HL-60/S4 treated with retinoic acid at 250 ng/mL for 4 days and 3 days (cell line): ENCODE measurements at regions not wholly inside any gene's neighbourhood (a gene's known extent, or its start where the extent isn't known, plus 50 kb on each side); places are given as distances from the start of the nearest gene placed in this dataset.
"Not testable (repeated sequence)": the region's sequence is repeated elsewhere in the genome, so short reads cannot be mapped to it uniquely, and the experiment has no call there.

Experiments used
- in situ Hi-C: fragments of 300-500 bp; cut with MboI; formaldehyde crosslinking; loops from 2 replicates; pipeline ENCODE4 v1.7.0; 2022; ENCODE audit warnings: low sequenced_read_pairs

- in situ Hi-C loops = no loop called here
These were observed 248.6 kb downstream of the RPLP1 start for GRCh38 chr15:69701198-69701597.

- in situ Hi-C loops = no loop called here
These were observed 251.0 kb downstream of the RPLP1 start for GRCh38 chr15:69703532-69704187.

DNA sequence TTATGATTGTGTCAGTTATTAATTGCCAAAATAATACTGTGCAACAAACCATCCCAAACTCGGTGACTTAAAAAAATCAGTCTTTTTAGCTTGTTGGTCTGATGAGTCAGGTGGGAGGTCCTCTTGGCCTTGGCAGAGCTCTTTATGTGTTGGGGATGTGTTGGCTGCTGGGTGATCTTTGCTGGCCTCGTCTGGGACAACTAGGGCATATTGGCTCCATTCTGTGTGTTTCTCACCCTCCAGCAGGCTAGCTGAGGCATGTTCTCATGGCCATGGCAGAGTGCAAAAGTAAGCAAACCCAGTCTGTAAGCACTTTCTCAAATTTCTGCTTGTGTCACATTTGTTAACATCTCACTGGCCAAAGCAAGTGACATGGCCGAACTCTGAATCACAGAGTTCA is 251.6 kb downstream of the RPLP1 start:
- in situ Hi-C loops = no loop called here

DNA sequence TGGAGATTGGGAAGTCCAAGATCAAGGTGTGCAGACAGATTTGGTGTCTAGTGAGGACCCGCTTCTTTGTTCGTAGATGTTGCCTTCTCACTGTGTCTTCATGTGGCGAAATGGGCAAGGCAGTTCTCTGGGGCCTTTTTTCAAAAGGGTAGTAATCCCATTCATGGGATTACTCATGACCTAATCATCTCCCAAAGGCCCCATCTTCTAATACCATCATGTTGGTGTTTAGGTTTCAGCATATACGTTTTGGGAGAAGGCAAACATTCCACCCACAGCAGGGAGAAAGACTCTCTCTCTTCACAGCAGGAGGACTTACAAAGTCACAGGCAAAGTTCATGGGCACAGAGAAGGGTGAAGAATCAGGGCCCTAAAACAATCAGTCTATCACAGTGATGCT is 252.1 kb downstream of the RPLP1 start:
- in situ Hi-C loops = no loop called here

DNA sequence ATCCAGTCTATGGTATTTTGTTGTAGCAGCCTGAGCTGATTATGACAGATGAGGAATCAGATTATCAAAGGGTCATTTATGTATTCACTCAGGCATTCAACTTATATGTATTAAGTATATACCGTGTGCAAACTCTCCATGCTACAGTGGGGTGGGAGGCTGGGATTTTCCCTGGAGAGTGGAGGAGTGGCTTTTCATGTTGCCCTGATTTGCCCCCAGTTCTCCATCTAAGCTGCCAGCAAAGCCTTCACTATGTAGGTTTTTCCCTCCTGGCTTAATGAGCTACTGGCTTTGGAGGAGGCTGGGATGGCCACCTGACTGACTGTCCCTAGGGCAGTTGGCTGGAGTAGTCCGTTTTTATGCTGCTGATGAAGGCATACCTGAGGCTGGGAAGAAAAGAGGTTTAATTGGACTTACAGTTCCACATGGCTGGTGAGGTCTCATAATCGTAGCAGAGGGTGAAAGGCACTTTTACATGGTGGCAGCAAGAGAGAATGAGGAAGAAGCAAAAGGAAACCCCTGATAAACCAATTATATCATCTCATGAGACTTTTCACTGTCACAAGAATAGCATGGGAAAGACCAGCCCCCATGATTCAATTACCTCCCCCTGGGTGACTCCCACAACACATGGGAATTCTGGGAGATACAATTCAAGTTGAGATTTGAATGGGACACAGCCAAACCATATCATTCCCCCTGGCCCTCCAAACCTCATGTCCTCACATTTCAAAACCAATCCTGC is 253.9 kb downstream of the RPLP1 start:
- in situ Hi-C loops = no loop called here

DNA sequence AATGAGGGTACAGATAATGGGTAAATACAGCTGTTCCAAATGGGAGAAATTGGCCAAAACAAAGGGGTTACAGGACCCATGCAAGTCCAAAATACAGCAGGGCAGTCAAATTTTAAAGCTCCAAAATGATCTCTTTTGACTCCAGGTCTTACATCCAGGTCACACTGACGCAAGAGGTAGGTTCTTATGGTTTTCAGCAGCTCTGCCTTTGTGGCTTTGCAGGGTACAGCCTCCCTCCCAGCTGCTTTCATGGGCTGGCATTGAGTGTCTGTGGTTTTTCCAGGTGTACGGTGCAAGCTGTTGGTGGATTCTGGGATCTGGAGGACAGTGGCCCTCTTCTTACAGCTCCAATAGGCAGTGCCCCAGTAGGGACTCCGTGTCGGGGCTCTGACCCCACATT is 254.6 kb downstream of the RPLP1 start:
- in situ Hi-C loops = not testable (repeated sequence)

DNA sequence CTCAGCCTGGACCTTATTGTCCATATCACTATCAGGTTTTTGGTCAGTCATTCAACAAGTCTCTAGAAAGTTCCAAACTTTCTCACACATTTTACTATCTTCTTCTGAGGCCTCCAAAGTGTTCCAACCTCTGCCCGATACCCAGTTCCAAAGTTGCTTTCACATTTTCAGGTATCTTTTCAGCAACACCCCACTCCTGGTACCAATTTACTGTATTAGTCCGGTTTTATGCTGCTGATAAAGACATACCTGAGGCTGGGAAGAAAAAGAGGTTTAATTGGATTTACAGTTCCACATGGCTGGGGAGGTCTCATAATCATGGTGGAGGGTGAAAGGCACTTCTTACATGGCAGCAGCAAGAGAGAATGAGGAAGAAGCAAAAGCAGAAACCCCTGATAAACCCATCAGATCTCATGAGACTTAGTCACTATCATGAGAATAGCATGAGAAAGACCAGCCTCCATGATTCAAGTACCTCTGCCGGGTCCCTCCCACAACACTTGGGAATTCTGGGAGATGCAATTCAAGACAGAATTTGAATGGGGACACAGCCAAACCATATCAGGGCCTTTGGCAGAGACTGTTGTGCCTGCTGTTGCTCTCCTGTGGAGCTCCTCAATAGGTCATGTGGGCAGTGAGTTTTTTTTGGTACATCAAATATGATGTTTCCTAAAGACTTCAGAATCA is 256.0 kb downstream of the RPLP1 start:
- in situ Hi-C loops = not testable (repeated sequence)

DNA sequence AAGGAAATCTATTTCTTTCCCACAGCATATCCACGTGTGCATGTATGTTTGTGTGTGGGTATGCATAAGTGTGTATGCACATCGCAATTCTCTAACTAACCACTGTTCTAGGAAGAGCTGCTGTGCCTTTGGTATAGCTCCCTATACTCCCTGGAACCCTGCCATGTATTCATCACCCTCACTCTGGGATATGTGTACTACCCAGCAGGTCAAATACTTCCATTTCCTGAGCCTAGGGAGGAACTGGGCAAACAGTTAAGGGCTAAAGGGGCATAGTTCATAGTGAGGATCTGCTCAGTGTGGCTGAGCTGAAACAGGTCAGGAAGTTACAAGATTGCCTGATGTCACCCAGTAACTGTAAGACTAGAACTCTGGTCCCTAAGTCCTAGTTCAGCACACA is 260.4 kb downstream of the RPLP1 start:
- in situ Hi-C loops = no loop called here

DNA sequence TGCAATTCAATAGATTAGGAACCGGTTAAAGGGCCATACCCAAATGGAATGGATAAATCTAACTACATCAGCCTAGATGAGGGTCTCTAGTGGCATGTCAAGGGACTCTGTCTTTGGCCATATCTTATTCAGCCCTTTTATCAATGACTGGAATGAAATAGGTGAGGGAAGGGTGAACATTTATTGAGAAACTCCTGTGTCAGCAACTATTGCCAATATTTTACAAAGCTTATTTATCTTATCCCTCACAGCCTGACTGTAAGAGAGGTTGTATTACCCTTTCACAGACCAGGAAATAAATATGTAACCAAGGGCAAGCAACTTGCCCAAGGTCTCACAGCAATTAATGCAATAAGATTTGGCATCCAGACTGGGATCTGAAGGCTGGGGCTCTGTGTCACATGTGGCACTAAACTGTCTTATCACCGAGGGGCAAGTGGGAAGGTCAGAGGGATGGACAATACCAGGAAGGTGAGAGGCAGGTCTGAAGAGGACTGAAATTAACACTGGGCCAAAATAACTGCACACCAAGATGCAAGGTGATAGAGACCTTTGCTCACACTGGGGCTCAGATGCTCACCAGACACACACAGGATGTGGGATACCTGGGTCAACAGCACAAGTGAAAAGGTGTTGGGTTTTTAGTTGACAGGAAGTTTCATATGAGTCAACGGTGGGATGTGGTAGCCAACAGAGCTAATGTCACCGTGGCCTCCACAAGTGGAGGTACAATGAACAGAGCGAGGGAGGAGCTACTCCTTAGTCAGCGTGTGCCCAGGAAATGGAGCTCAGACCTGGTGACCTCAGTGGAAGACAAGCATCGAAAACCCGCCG is 261.3 kb downstream of the RPLP1 start:
- in situ Hi-C loops = no loop called here

GRCh38 chr15:69715210-69715609 is 262.6 kb downstream of the RPLP1 start:
- in situ Hi-C loops = no loop called here

- in situ Hi-C loops = no loop called here
These were observed 265.8 kb downstream of the RPLP1 start for GRCh38 chr15:69718436-69718835.

GRCh38 chr15:69718916-69719315 is 266.3 kb downstream of the RPLP1 start:
- in situ Hi-C loops = no loop called here

- in situ Hi-C loops = no loop called here
These were observed 267.1 kb downstream of the RPLP1 start for GRCh38 chr15:69719527-69720240.

DNA sequence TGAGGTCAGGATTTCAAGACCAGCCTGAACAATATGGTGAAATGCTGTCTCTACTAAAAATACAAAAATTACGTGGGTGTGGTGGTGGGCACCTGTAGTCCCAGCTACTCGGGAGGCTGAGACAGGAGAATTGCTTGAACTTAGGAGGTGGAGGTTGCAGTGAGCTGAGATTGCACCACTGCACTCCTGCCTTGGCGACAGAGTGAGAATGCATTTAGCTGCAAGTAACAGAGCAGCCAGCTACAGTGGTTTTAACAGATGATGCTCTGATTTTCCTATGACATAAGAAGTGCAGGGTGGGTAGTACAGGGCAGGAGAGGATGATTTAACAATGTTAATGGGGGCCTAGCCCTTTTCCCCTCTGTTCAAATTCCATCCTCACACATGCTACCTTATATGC is 267.9 kb downstream of the RPLP1 start:
- in situ Hi-C loops = no loop called here

DNA sequence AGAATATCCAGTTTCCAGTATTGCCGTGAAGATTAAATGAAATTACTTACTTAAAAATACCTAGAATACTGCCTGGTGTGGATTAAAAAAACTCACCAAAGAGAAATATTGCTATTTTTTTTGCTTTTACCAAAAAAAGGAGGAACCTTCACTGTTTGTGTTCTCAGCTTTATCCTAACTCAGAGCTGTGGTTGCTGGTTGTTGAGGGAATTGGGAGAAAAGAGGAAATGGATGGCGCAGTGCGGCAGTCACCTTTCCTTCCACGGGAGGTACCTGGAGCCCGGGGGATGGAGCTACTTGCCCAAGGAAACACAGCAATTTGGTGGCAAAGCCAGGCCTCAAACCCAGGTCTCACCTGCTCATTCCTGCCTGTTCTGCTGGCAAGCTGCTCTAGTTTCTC is 270.3 kb downstream of the RPLP1 start:
- in situ Hi-C loops = no loop called here

DNA sequence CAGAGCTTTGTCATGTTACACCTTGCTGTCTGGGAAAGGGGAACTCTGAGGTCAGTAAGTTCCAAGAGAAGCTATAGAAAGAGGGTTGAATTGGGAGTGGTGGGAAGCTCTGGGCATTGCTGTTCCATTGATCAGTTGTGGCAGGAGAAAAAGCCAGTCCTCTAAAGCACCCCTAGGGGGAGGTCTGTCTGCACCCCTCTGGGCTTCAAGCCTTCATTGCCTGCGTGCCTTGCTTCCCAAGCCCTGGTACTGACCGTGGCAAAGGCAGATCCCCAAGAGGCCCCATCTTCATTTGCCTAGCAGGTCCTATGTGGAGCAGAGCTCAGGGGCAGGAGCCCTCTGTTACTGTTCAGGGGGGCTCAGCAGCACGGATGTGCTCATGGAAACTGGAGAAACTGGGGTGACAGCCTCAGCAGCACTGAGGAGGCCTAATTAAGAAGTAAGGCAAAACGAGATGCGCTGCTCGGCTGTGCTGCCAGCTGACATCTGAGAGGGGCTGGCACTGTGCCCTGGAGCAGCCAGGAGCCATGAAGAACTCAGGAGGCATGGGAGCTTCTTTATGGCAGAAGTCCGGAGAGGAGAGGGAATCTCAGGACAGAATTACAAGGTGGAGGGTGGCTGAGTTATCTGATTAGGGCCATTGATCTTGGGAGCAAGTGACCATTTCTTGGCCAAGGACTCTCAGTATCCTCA is 270.9 kb downstream of the RPLP1 start:
- in situ Hi-C loops = no loop called here

GRCh38 chr15:69724333-69724732 is 271.7 kb downstream of the RPLP1 start:
- in situ Hi-C loops = no loop called here

GRCh38 chr15:69725275-69725674 is 272.7 kb downstream of the RPLP1 start:
- in situ Hi-C loops = no loop called here

GRCh38 chr15:69725957-69726356 is 273.3 kb downstream of the RPLP1 start:
- in situ Hi-C loops = no loop called here
